ENCODE measurements at regions not wholly inside any gene's neighbourhood (a gene's known extent, or its start where the extent isn't known, plus 50 kb on each side); places are given as distances from the start of the nearest gene placed in this dataset.
"Not testable (repeated sequence)": the region's sequence is repeated elsewhere in the genome, so short reads cannot be mapped to it uniquely, and the experiment has no call there.

DNA sequence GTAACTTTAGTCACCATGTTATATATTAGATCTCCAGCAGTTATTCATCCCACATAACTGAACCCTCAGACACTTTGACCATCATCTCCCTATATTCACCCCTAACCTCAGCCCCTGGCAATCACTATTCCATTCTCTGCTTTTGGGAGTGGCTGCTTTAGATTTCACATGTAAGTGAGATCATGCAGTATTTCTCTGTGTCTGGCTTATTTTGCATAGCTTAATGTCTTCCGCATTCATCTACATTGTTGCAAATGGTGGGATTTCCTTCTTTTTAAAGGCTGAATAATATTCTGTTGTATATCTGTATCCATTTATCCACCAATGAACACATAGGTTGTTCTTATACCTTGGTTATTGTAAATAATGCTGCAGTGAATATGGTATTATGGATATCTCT, 411.6 kb upstream of the ZEB2 start:
- DNase-seq = no peak

GRCh38 chr2:144927429-144927828, 407.5 kb upstream of the ZEB2 start:
- no peak for DNase-seq

GRCh38 chr2:144925886-144926285, 406.0 kb upstream of the ZEB2 start:
- DNase-seq = no peak

DNA sequence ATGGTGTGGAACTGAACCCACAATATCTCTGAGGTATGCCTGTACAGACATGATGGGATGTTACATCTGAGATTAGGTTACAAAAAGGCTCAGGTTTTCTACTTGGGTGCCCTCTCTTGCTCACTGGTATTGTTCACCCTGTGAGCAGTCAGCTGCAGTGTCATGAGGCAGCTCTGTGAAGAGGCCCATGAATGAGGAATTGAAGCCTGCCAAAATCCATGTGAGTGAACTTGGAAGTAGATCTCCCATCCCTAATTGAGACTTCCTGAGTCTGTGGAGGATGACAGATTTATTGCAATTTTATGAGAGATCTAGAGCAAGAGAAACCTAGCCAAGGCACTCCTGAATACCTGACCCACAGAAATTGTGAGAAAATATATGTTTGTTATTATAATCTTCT, 404.9 kb upstream of the ZEB2 start:
- DNase-seq = no peak

- no peak for DNase-seq
Measured at GRCh38 chr2:144922519-144922918, 402.6 kb upstream of the ZEB2 start.

- DNase-seq = no peak
Measured at GRCh38 chr2:144920755-144921530, 401.0 kb upstream of the ZEB2 start.

DNA sequence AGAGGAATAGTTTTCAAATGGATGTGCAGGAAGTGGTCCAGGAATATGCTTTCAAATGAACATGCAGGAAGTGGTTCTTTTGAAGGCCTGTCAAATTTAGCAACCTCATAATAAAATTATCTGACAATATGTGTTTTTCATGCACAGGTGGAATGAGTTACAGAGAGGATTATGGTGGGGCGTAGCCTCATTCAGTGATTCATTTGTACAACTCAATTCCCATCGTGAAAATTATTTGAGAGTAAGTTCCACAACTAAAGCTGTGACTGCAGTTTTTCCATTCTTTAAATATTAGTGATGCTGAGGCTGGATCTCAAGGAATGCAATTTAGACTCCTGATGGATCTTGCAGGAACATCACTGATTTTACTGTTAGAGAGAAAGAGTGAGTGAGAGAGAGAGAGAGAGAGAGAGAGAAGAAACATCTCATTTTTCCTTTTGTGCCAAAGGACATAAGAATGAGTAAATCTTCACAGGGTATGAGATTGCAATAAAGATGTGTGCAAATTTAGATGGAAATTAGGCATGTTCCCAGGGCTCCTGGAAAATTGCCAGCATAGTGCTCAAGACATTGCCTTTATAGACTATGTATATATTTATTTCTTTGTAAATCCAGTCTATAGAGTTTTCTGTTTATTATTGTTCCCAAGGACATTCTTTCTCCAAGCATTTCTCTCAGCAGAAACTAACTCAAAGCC, 394.9 kb upstream of the ZEB2 start:
- DNase-seq = no peak

DNA sequence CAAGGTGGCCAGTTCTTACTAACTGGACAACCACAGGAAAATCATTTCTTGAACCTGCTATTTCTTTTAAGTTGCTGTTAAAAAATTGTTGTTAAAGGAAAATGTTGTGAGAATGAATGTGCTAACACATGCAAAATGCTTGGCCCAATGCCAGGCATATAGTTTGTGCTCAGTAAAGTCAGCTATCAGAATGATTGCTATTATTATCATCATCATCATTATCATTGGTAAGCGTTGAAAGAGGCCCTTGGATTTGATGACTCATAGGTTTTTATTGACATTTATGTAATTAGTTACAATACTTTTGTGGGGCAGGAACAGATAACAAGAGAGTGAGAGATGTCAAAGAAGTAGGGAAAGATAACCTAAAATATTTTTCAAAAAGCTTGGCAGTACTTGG, 394.2 kb upstream of the ZEB2 start:
- DNase-seq = no peak

DNA sequence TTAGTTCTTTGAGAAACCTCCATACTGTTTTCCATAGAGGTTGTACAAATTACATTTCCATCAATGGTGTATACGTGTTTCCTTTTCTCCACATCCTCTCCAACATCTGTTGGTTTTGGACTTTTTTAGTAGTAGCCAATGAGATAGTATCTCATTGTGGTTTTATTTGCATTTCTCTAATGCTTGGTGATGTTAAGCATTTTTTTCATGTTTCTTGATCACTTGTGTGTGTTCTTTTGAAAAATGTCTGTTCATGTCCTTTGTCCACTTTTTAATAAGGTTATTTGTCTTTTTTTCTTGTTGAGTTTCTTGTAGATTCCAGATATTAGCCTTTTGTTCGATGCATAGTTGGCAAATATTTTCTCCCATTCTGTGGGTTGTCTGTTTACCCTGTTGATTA, 392.3 kb upstream of the ZEB2 start:
- no peak for DNase-seq

- DNase-seq = no peak
Measured at GRCh38 chr2:144905956-144906355, 386.0 kb upstream of the ZEB2 start.

DNA sequence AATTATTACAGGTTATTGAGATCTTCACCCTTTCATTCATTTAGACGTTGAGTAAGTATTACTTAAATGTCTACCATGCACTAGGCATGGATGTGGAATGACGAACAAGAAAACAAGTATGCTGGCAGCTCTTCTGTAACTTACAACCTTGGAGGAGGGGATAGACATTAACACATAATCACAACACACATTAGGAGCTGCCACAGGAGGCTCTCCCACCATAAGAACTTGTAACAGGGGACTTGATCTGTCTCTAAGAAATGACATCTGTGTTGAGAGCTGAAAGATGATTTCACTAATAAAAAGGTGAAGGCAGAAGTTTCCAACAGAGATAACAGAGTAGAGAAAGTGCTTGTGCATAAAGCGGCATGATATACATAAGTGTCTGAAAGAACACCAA, 384.7 kb upstream of the ZEB2 start:
- no peak for DNase-seq

DNA sequence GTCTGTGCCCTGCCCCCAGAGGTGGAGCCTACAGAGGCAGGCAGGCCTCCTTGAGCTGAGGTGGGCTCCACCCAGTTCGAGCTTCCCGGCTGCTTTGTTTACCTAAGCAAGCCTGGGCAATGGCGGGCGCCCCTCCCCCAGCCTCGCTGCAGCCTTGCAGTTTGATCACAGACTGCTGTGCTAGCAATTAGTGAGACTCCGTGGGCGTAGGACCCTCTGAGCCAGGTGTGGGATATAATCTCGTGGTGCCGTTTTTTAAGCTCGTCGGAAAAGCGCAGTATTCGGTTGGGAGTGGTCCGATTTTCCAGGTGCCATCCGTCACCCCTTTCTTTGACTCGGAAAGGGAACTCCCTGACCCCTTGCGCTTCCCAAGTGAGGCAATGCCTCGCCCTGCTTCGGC, 383.1 kb upstream of the ZEB2 start:
- not testable (repeated sequence) for DNase-seq

- not testable (repeated sequence) for DNase-seq
Measured at GRCh38 chr2:144901386-144901785, 381.5 kb upstream of the ZEB2 start.

DNA sequence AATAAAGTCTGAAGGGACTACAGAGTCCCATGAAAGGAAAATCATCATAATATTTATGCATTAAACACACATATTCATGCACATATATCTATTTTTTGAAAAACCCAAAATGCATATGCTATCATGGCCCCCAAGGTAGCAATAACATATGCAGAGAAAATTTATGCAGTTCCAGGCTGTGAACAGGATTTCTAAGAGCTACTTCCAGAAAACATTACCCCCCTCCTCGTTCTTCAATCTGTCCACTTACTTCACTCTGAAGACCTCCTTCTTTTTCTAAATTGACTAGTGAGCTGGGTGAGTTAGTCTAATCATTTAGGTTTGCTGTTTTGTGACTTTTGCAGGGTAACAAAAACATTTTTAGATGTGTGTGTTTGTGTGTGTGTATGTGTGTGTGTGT, 376.4 kb upstream of the ZEB2 start:
- no peak for DNase-seq

DNA sequence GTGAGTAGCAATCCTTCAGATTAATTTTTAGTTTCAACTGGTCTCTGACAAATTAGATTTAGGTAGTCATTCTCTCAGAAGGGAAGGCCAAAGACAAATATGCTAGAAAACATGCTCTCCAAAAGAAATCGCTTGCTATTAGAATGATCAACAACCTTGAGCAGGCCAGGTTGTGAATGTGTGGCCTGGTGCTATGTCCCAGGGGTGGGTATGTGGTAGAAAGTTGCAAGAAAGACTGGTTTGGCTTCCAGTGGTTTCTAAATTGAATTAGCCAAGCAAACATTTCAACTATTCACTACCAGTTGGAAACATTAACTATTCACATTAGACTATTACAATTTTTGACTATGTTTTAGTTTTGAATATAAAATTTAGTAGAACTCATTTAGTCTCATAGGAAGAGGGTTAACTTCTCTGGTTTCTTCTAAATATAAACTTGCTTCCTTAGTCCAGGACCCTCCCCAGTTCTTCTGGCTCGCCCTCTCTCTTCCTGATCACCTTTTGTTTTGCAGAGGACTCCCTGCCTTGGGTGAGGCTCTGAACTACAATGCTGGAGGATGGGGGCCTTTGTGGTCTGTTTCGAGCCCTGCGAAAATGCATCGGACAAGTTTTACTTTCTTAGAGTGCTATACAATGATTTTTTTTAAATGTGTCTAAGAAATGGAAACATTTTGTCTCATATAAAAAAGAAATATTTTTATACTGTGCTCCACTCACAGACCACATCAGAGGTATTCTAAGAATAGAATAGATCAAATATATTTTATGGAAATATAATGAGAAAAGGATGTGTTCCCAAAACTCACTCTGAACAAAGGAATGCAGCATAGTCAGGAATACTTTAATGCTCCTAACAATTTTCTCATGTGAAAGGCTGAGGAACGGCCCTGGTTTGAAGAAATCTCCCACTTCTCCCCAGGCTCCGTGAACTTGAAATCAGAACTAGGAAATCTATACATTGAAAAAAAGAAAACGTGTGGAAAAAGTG, 375.0 kb upstream of the ZEB2 start:
- no peak for DNase-seq

- DNase-seq = no peak
Measured at GRCh38 chr2:144893464-144893863, 373.5 kb upstream of the ZEB2 start.

GRCh38 chr2:144890828-144891227, 370.9 kb upstream of the ZEB2 start:
- no peak for DNase-seq

DNA sequence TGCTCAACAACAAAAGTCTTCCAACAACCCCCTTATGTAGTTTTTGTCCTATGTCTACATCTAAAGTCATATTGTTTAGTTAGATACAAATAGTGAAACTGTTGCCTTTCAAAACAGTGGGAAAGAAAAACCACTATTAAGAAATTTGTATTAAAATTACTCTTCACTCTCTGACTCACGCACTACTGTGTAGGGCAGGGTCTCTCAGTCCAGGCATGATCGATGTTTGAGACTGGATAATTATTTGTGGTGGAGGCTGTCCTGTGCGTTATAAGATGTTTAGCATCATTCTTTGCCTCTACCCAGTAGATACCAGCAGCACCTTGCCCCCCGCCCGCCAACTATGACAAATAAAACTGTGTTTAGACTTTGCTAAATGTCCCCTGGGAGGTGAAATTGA, 369.4 kb upstream of the ZEB2 start:
- DNase-seq = no peak

DNA sequence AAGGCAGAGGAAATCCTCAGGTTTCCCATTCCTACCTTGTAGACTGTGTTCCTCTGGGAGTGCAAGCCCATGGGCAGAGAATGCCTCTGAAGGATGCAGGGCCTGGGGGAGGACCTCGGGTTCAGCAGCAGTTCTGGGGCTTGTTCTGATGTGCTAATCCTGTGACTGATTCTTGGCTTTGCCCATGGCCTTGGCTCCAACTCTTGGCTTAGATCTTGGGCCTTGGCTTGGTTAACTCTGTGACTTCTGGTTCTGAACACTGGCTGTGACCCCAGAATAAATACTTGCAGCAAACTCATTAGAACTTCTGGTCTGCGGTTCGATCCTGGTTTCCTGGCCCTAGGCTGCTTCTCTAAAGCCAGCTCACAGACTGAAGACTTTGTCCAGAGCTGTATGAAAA, 366.9 kb upstream of the ZEB2 start:
- DNase-seq = peak in 1 of 2 donors; percentile 4

- no peak for DNase-seq
Measured at GRCh38 chr2:144877893-144878292, 358.0 kb upstream of the ZEB2 start.

DNA sequence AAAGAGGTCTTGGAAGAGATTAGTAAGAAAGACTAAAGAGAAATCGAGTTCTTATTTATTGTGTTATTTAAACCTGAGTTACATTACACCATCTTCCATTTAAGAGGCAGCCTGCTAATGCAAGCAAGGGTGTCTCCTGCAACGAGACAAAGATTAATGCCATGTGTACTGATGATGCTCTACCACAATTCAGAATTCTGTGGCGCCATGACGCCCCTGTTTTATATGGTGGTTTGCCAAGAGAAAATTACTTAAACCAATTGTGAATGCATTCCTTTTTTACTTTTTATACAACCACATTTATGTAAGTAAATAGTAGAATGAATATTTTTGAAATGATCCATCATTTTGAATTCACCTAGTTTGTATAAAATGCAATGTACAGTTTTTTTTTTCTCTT, 356.1 kb upstream of the ZEB2 start:
- DNase-seq = no peak

GRCh38 chr2:144875290-144875969, 355.5 kb upstream of the ZEB2 start:
- DNase-seq = no peak

DNA sequence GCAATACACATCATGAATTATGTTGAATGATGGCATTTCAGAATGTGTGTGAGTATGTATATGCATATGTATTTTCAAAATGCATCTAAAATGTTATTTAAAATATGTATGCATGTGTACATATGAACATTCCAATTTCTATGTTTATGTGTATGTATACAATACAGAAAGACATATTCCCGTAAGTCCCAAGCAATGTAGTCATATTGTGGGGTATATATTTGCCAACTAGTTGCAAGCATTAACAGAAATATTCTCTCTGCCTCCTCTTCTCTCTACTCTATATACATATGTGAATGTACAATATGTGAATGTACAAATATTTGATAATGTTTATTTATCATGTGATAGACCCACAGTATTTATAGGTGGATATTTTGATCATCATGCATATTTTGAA, 345.8 kb upstream of the ZEB2 start:
- DNase-seq = no peak
